OCI-LY3 (cell line): ENCODE measurements at regions not wholly inside any gene's neighbourhood (a gene's known extent, or its start where the extent isn't known, plus 50 kb on each side); places are given as distances from the start of the nearest gene placed in this dataset.

ENCODE experiments used
- H2AFZ ChIP-seq: fragments of 200-600, 300-600 bp; shearing (Covaris generic); 2 replicates; pipeline ENCODE4 v1.6.0; 2014; ENCODE audit warnings: antibody characterized with exemption, low read depth, low read length
- H3K27ac ChIP-seq: fragments of 200-600, 300-600 bp; sonication (generic); 2 replicates; pipeline ENCODE4 v1.5.1; 2014; ENCODE audit warnings: mild to moderate bottlenecking, low read length, moderate library complexity, mixed read lengths
- H3K27me3 ChIP-seq: fragments of 200-600, 300-600 bp; sonication (generic); 2 replicates; pipeline ENCODE4 v1.6.1; 2014; ENCODE audit warnings: low read depth, low read length, mixed read lengths
- H3K36me3 ChIP-seq: fragments of 200-600, 300-600 bp; sonication (generic); replicated peaks from 2 replicates; pipeline ENCODE3; 2014; ENCODE audit warnings: low read depth, low read length, mixed read lengths
- H3K4me1 ChIP-seq: fragments of 300-600, 200-600 bp; sonication (generic); 2 replicates; pipeline ENCODE4 v1.6.1; 2014; ENCODE audit warnings: low read length, mixed read lengths
- H3K4me2 ChIP-seq: fragments of 200-600, 300-600 bp; sonication (generic); 2 replicates; pipeline ENCODE4 v1.6.1; 2014; ENCODE audit warnings: low read length, mixed read lengths
- H3K4me3 ChIP-seq: fragments of 300-600, 200-600 bp; sonication (generic); 2 replicates; pipeline ENCODE4 v1.5.1; 2014; ENCODE audit warnings: antibody characterized with exemption, mild to moderate bottlenecking, low read length, moderate library complexity
- H3K79me2 ChIP-seq: fragments of 300-600, 200-600 bp; shearing (Covaris generic); 2 replicates; pipeline ENCODE4 v1.6.1; 2014; ENCODE audit warnings: mild to moderate bottlenecking, low read length, mixed read lengths
- H3K9ac ChIP-seq: fragments of 300-600, 200-600 bp; shearing (Covaris generic); 2 replicates; pipeline ENCODE4 v1.6.0; 2014; ENCODE audit warnings: mild to moderate bottlenecking, low read length, moderate library complexity
- H3K9me3 ChIP-seq: fragments of 200-600, 300-600 bp; shearing (Covaris generic); 2 replicates; pipeline ENCODE4 v1.6.1; 2014; ENCODE audit warnings: low read length, mixed read lengths; ENCODE audit not compliant: insufficient read depth
- H4K20me1 ChIP-seq: fragments of 200-600, 300-600 bp; sonication (generic); 2 replicates; pipeline ENCODE4 v1.6.1; 2016; ENCODE audit warnings: low read length, mixed read lengths; ENCODE audit not compliant: insufficient read depth
- CTCF ChIP-seq: fragments of 200-600, 300-600 bp; sonication (generic); IDR thresholded peaks from 2 replicates; pipeline ENCODE4 v1.5.1; 2014; ENCODE audit warnings: antibody characterized with exemption, low read length, low read depth
- EZH2phosphoT487 ChIP-seq: fragments of 200-600 bp; shearing (Covaris generic); IDR thresholded peaks from 2 replicates; pipeline ENCODE4 v1.6.1; 2018; ENCODE audit warnings: antibody characterized with exemption, mixed run types, low read depth

GRCh38 chr20:7691647-7692269 is 248.5 kb downstream of the HAO1 start:
- H3K4me2 ChIP-seq = no peak overlapping the region
- no peaks in the 10 kb centered on the region for H3K27me3 ChIP-seq
- no peak overlapping the region for H2AFZ ChIP-seq
- H3K36me3 ChIP-seq = no peaks in the 10 kb centered on the region
- no peaks in the 10 kb centered on the region for H3K4me1 ChIP-seq
- no peak overlapping the region for H3K9ac ChIP-seq
- H3K9me3 ChIP-seq = no peaks in the 10 kb centered on the region
- H3K79me2 ChIP-seq = no peaks in the 10 kb centered on the region
- TF ChIP-seq CTCF (no peak), EZH2phosphoT487 (no peak)
- no peak overlapping the region for H3K27ac ChIP-seq
- no peaks in the 10 kb centered on the region for H4K20me1 ChIP-seq
- no peak overlapping the region for H3K4me3 ChIP-seq

DNA sequence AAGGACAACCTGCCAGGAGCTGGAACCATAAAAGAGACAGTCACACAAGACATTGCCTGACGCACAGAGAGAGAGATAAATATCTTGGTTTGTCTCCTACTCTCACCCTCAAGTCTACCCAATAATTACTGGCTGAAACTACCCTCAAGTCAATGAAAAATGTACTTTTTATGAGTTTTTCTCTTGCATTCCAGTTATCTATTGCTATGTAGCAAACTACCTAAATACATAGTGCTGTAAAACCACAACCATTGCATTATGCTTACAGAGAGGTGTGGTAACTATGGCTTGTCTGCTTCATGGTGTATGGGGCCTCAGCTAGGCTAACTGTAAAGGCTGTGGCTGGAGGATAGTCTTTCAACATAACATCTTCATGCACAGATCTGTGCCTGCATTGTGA is 247.8 kb downstream of the HAO1 start:
- no peak overlapping the region for H3K9ac ChIP-seq
- H3K79me2 ChIP-seq = no peaks in the 10 kb centered on the region
- TF ChIP-seq EZH2phosphoT487 = no peak
- no peak for TF ChIP-seq CTCF
- H3K9me3 ChIP-seq = no peaks in the 10 kb centered on the region
- no peaks in the 10 kb centered on the region for H3K4me1 ChIP-seq
- no peak overlapping the region for H3K27ac ChIP-seq
- H3K36me3 ChIP-seq = no peaks in the 10 kb centered on the region
- H3K27me3 ChIP-seq = no peaks in the 10 kb centered on the region
- no peak overlapping the region for H3K4me2 ChIP-seq
- H2AFZ ChIP-seq = no peak overlapping the region
- H3K4me3 ChIP-seq = no peak overlapping the region
- no peaks in the 10 kb centered on the region for H4K20me1 ChIP-seq

DNA sequence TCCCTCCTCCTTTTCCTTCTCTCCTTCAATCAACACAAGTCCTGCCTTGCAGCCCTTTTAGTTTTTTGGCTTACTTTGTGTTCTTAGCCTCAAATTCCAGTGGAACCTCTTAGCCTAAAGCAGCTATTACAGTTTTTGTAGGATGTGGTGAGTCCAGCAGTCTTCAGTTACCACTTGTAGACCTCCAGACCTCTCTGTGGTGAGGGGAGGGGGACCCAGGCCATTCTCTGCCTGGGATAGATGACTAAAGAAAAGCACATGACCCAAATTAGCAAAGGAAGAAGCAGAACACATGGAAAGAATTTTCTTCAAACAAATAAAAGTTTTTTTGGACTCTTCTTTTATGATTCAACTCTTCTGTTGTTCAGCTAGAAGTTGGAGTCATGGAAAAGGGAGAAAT is 246.5 kb downstream of the HAO1 start:
- no peak overlapping the region for H2AFZ ChIP-seq
- no peaks in the 10 kb centered on the region for H3K27me3 ChIP-seq
- no peaks in the 10 kb centered on the region for H3K4me1 ChIP-seq
- no peaks in the 10 kb centered on the region for H3K36me3 ChIP-seq
- H3K9ac ChIP-seq = no peak overlapping the region
- no peak for TF ChIP-seq EZH2phosphoT487
- TF ChIP-seq CTCF = no peak
- H3K4me3 ChIP-seq = no peak overlapping the region
- H3K9me3 ChIP-seq = no peaks in the 10 kb centered on the region
- no peaks in the 10 kb centered on the region for H3K79me2 ChIP-seq
- no peak overlapping the region for H3K4me2 ChIP-seq
- H3K27ac ChIP-seq = no peak overlapping the region
- H4K20me1 ChIP-seq = no peaks in the 10 kb centered on the region

- Histone ChIP-seq H3K9ac (no peak overlapping the region), H3K36me3 (no peaks in the 10 kb centered on the region), H3K4me3 (no peak overlapping the region), H3K4me2 (no peak overlapping the region), H2AFZ (no peak overlapping the region), H3K9me3 (no peaks in the 10 kb centered on the region), H3K79me2 (no peaks in the 10 kb centered on the region), H3K27ac (no peak overlapping the region), H3K27me3 (no peaks in the 10 kb centered on the region), H3K4me1 (no peaks in the 10 kb centered on the region), H4K20me1 (no peaks in the 10 kb centered on the region)
- TF ChIP-seq CTCF = no peak
- TF ChIP-seq EZH2phosphoT487 = no peak
Observed at GRCh38 chr20:7695051-7695495, 245.2 kb downstream of the HAO1 start.
